ENCODE measurements at regions not wholly inside any gene's neighbourhood (a gene's known extent, or its start where the extent isn't known, plus 50 kb on each side); places are given as distances from the start of the nearest gene placed in this dataset.

DNA sequence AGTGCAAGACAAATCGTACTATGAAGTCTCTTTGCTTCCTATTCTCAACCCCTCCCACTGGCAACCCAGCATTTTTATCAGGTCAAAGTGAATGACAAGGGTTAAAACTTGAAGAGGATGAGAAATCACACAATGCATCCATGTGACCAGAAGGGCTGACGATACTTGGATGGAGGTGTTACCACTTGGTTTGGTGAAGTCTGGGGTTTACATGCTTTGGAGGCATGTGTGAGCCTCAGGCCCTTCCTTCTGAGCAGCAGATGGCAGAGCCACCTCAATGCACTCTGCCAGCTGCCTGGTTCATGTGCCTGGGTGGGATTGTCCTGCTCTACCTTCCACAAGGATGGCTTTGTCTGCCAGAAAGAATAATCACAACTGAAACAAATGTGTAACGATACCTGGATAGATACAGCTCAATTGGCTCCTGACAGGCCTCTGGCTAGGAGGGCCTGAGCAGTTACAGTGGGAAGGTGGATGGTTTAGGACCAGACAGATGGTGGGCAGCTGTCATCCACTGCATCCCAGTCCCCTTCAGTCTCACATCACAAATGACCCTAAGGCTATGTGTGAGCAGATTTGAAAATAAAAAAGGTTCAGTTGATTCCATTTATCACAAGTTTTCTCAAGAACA is 51.5 kb upstream of the CNIH3 start:
- Histone ChIP-seq H3K9ac (ENCODE audit: low read depth in 1 of 3, low read length in 3 of 3) (peak overlapping the region in 1 of 3 donors; percentile 33), H3K9me3 (ENCODE audit: control insufficient read depth in 3 of 3, low read length in 3 of 3) (no peaks in the 10 kb centered on the region), H3K36me3 (ENCODE audit: control insufficient read depth in 3 of 3, insufficient read depth in 3 of 3, low read length in 3 of 3) (no peaks in the 10 kb centered on the region), H3K4me1 (ENCODE audit: control insufficient read depth in 3 of 3, insufficient read depth in 3 of 3, low read length in 3 of 3) (peaks cover 17 to 30% (median 19%) of the 10 kb centered on the region in 3 donors), H3K27me3 (ENCODE audit: control insufficient read depth in 3 of 3, insufficient read depth in 3 of 3, low read length in 3 of 3) (no peaks in the 10 kb centered on the region), H3K27ac (ENCODE audit: low read depth, low read length) (peak overlapping the region; percentile 66), H3K4me3 (ENCODE audit: low read length in 3 of 3) (no peak overlapping the region)

DNA sequence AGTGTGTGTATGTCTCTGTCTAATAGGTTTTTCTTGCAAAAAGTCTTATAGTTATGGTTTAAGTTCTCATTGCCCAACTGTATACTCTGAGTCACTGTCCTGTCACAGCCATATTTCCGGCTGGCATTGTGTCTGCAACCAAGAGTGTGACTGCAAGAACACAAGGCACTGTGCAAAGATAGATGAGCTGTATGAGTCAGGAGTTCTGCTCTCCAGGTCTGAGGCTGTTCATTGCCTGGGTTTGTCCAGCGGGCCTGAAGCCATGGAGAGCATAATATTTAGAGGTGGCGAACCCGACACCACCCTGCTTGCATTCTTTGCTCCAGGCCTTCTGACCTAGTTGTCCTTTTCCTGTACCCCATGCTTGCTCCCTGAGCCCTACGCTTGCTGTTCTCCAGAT is 50.9 kb upstream of the CNIH3 start:
- Histone ChIP-seq H3K27me3 (ENCODE audit: control insufficient read depth in 3 of 3, insufficient read depth in 3 of 3, low read length in 3 of 3) (no peaks in the 10 kb centered on the region), H3K4me1 (ENCODE audit: control insufficient read depth in 3 of 3, insufficient read depth in 3 of 3, low read length in 3 of 3) (peaks cover 17 to 30% (median 19%) of the 10 kb centered on the region in 3 donors), H3K9ac (ENCODE audit: low read depth in 1 of 3, low read length in 3 of 3) (no peak overlapping the region), H3K9me3 (ENCODE audit: control insufficient read depth in 3 of 3, low read length in 3 of 3) (no peaks in the 10 kb centered on the region), H3K4me3 (ENCODE audit: low read length in 3 of 3) (peak overlapping the region in 1 of 3 donors; percentile 27), H3K36me3 (ENCODE audit: control insufficient read depth in 3 of 3, insufficient read depth in 3 of 3, low read length in 3 of 3) (no peaks in the 10 kb centered on the region), H3K27ac (ENCODE audit: low read depth, low read length) (peak overlapping the region; percentile 66)

DNA sequence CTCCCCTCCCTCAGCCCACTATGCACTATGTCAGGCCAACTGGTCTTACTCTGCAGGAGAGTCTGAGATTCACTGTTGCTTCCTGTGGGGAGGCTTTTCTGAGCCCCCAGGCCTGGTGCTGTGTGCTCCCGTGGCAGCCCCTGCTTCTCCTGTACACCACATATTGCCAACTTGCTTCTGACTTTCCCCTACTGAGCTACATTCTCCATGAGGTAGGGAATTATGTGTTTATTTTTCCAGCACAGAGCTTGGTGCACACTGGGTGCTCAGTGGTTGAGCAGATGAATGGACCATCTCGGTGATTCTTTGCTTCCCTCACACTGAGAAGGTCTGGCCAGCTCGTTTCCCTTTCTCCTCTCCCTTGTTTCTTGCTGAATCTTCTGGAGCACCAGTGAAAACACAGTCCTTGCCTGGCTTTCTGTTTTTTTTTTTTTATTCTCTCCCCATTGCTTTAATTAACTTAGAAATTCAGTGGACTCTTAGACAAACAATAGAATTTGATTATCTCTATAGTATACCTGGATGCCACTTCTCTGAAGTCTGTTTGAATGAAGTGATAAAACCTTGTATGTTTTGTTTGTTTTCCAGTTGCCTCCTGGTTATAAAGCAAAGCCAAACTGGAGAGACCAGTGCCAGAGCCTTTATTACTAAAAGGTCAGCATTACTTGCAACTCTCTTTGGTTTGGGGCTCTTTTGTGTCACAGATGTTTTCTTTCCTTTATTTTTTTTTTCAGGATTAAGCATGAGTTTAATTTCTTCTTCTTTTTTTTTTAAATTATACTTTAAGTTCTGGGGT is 50.3 kb upstream of the CNIH3 start:
- H3K9ac ChIP-seq (ENCODE audit: low read depth in 1 of 3, low read length in 3 of 3): no peak overlapping the region
- no peaks in the 10 kb centered on the region for H3K27me3 ChIP-seq (ENCODE audit: control insufficient read depth in 3 of 3, insufficient read depth in 3 of 3, low read length in 3 of 3)
- H3K36me3 ChIP-seq (ENCODE audit: control insufficient read depth in 3 of 3, insufficient read depth in 3 of 3, low read length in 3 of 3): no peaks in the 10 kb centered on the region
- H3K27ac ChIP-seq (ENCODE audit: low read depth, low read length): peak overlapping the region; percentile 66
- H3K9me3 ChIP-seq (ENCODE audit: control insufficient read depth in 3 of 3, low read length in 3 of 3): no peaks in the 10 kb centered on the region
- peak overlapping the region in 1 of 3 donors; percentile 27 for H3K4me3 ChIP-seq (ENCODE audit: low read length in 3 of 3)
- H3K4me1 ChIP-seq (ENCODE audit: control insufficient read depth in 3 of 3, insufficient read depth in 3 of 3, low read length in 3 of 3): peaks cover 17 to 30% (median 19%) of the 10 kb centered on the region in 3 donors
